ENCODE measurements at regions not wholly inside any gene's neighbourhood (a gene's known extent, or its start where the extent isn't known, plus 50 kb on each side); places are given as distances from the start of the nearest gene placed in this dataset.
"Not testable (repeated sequence)": the region's sequence is repeated elsewhere in the genome, so short reads cannot be mapped to it uniquely, and the experiment has no call there.

- TF ChIP-seq, protein P1, sequence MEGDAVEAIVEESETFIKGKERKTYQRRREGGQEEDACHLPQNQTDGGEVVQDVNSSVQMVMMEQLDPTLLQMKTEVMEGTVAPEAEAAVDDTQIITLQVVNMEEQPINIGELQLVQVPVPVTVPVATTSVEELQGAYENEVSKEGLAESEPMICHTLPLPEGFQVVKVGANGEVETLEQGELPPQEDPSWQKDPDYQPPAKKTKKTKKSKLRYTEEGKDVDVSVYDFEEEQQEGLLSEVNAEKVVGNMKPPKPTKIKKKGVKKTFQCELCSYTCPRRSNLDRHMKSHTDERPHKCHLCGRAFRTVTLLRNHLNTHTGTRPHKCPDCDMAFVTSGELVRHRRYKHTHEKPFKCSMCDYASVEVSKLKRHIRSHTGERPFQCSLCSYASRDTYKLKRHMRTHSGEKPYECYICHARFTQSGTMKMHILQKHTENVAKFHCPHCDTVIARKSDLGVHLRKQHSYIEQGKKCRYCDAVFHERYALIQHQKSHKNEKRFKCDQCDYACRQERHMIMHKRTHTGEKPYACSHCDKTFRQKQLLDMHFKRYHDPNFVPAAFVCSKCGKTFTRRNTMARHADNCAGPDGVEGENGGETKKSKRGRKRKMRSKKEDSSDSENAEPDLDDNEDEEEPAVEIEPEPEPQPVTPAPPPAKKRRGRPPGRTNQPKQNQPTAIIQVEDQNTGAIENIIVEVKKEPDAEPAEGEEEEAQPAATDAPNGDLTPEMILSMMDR (tag by site-specific recombination; IDR thresholded peaks at IDR 0.05): not testable (repeated sequence)
- not testable (repeated sequence) for TF ChIP-seq HOXC10 (CRISPR knock-in tag; IDR thresholded peaks at IDR 0.05); ZNF18 (tag by site-specific recombination; IDR thresholded peaks at IDR 0.05); ZFP37 (tag by site-specific recombination; IDR thresholded peaks at IDR 0.05); ZBTB7A (tag by site-specific recombination; IDR thresholded peaks at IDR 0.05; ENCODE audit: low read depth); PBX3 (CRISPR knock-in tag; IDR thresholded peaks at IDR 0.05)
- TF ChIP-seq, protein P2, sequence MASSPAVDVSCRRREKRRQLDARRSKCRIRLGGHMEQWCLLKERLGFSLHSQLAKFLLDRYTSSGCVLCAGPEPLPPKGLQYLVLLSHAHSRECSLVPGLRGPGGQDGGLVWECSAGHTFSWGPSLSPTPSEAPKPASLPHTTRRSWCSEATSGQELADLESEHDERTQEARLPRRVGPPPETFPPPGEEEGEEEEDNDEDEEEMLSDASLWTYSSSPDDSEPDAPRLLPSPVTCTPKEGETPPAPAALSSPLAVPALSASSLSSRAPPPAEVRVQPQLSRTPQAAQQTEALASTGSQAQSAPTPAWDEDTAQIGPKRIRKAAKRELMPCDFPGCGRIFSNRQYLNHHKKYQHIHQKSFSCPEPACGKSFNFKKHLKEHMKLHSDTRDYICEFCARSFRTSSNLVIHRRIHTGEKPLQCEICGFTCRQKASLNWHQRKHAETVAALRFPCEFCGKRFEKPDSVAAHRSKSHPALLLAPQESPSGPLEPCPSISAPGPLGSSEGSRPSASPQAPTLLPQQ (tag by site-specific recombination; IDR thresholded peaks at IDR 0.05): not testable (repeated sequence)
These were observed 652.0 kb upstream of the LRRN3 start for GRCh38 chr7:110438926-110439325.
